ENCODE measurements at regions not wholly inside any gene's neighbourhood (a gene's known extent, or its start where the extent isn't known, plus 50 kb on each side); places are given as distances from the start of the nearest gene placed in this dataset.

DNA sequence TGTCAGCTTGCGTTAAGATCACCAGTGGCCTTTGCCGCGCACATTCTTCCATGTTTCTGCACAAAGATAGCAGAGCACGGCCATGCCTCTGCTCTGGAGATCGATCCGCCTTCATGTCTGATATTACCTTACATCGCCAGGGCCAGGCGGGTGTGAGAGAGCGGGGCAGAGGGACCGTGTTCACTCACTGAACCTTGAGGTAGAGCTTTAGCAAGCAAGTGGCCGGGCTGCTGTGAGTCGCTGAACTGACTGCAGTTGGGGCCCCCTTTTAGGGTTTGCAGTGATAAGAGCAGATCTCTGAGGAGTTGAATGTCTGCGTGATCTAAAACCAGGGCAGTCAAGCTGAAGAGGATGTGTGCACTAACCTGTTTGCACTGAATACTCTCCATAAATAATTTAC is 275.4 kb upstream of the OBI1 start:
- H3K4me1 ChIP-seq (ENCODE audit: control insufficient read depth, insufficient read depth, low read length), result no peaks in the 10 kb centered on the region
- H3K4me3 ChIP-seq (ENCODE audit: low read depth in 2 of 2, low read length in 2 of 2), result no peak overlapping the region
- H3K36me3 ChIP-seq (ENCODE audit: control insufficient read depth, insufficient read depth, low read length), result no peaks in the 10 kb centered on the region
- ATAC-seq (no peak), DNase-seq (ENCODE audit: low read depth, low spot score) (no peak)
- ChIA-PET CTCF (no interaction called here), POLR2A (no interaction called here)
- no peaks in the 10 kb centered on the region for H3K9me3 ChIP-seq (ENCODE audit: control insufficient read depth, insufficient read depth, low read depth, low read length)
- TF ChIP-seq TCF7L2 (IDR thresholded peaks at IDR 0.05; ENCODE audit: low read depth, low read length) (no peak), POLR2AphosphoS5 (IDR thresholded peaks at IDR 0.05; ENCODE audit: low read depth, low read length) (no peak), SIN3A (IDR thresholded peaks at IDR 0.05; ENCODE audit: borderline replicate concordance, insufficient read depth, low read depth, low read length) (no peak)
- TF ChIP-seq, protein P1, sequence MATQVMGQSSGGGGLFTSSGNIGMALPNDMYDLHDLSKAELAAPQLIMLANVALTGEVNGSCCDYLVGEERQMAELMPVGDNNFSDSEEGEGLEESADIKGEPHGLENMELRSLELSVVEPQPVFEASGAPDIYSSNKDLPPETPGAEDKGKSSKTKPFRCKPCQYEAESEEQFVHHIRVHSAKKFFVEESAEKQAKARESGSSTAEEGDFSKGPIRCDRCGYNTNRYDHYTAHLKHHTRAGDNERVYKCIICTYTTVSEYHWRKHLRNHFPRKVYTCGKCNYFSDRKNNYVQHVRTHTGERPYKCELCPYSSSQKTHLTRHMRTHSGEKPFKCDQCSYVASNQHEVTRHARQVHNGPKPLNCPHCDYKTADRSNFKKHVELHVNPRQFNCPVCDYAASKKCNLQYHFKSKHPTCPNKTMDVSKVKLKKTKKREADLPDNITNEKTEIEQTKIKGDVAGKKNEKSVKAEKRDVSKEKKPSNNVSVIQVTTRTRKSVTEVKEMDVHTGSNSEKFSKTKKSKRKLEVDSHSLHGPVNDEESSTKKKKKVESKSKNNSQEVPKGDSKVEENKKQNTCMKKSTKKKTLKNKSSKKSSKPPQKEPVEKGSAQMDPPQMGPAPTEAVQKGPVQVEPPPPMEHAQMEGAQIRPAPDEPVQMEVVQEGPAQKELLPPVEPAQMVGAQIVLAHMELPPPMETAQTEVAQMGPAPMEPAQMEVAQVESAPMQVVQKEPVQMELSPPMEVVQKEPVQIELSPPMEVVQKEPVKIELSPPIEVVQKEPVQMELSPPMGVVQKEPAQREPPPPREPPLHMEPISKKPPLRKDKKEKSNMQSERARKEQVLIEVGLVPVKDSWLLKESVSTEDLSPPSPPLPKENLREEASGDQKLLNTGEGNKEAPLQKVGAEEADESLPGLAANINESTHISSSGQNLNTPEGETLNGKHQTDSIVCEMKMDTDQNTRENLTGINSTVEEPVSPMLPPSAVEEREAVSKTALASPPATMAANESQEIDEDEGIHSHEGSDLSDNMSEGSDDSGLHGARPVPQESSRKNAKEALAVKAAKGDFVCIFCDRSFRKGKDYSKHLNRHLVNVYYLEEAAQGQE (IDR thresholded peaks at IDR 0.05; ENCODE audit: insufficient read depth in 1 of 2, low read depth in 2 of 2, low read length in 1 of 2), result no peak
- TF ChIP-seq, protein P2, sequence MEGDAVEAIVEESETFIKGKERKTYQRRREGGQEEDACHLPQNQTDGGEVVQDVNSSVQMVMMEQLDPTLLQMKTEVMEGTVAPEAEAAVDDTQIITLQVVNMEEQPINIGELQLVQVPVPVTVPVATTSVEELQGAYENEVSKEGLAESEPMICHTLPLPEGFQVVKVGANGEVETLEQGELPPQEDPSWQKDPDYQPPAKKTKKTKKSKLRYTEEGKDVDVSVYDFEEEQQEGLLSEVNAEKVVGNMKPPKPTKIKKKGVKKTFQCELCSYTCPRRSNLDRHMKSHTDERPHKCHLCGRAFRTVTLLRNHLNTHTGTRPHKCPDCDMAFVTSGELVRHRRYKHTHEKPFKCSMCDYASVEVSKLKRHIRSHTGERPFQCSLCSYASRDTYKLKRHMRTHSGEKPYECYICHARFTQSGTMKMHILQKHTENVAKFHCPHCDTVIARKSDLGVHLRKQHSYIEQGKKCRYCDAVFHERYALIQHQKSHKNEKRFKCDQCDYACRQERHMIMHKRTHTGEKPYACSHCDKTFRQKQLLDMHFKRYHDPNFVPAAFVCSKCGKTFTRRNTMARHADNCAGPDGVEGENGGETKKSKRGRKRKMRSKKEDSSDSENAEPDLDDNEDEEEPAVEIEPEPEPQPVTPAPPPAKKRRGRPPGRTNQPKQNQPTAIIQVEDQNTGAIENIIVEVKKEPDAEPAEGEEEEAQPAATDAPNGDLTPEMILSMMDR (IDR thresholded peaks at IDR 0.05), result no peak
- intact Hi-C loops (cut with micrococcal nuclease; ENCODE audit: unreplicated experiment), result no loop called here
- H3K27me3 ChIP-seq (ENCODE audit: control insufficient read depth, insufficient read depth, low read length), result no peaks in the 10 kb centered on the region
- in situ Hi-C loops (cut with HindIII; ENCODE audit: low pct_unique_long_range_greater_than_20kb, low sequenced_read_pairs), result no loop called here
- H3K27ac ChIP-seq (ENCODE audit: low read length), result no peak overlapping the region
- no TSS peak for BruUV-seq (replicated peaks)

DNA sequence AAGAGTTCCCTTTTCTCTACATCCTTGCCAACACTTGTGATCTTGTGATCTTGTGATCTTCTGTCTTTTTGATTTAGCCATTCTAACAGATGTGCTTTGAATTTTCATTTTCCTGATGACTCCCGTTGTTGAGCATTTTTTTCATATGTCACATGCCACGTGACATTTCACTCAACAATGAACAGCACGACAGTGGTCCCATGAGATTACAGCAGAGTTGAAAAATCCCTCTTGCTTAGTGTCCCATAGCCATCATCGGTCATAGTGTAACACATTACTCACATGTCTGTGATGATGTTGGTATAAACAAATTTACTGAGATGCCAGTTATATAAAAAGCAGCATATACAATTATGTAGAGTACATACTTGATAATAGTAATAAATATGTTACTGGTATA is 256.1 kb upstream of the OBI1 start:
- in situ Hi-C loops (cut with HindIII; ENCODE audit: low pct_unique_long_range_greater_than_20kb, low sequenced_read_pairs), result no loop called here

More for the DNA sequence above, 256.1 kb upstream of the OBI1 start:
- no TSS peak for BruUV-seq (replicated peaks)
- intact Hi-C loops (cut with micrococcal nuclease; ENCODE audit: unreplicated experiment), result no loop called here
- Histone ChIP-seq H3K4me3 (ENCODE audit: low read depth in 2 of 2, low read length in 2 of 2) (no peak overlapping the region), H3K27me3 (ENCODE audit: control insufficient read depth, insufficient read depth, low read length) (no peaks in the 10 kb centered on the region), H3K36me3 (ENCODE audit: control insufficient read depth, insufficient read depth, low read length) (no peaks in the 10 kb centered on the region), H3K9me3 (ENCODE audit: control insufficient read depth, insufficient read depth, low read depth, low read length) (no peaks in the 10 kb centered on the region), H3K4me1 (ENCODE audit: control insufficient read depth, insufficient read depth, low read length) (no peaks in the 10 kb centered on the region), H3K27ac (ENCODE audit: low read length) (no peak overlapping the region)
- ATAC-seq (no peak), DNase-seq (ENCODE audit: low read depth, low spot score) (no peak)
- ChIA-PET CTCF (no interaction called here), POLR2A (no interaction called here)
- TF ChIP-seq POLR2AphosphoS5 (IDR thresholded peaks at IDR 0.05; ENCODE audit: low read depth, low read length) (no peak), SIN3A (IDR thresholded peaks at IDR 0.05; ENCODE audit: borderline replicate concordance, insufficient read depth, low read depth, low read length) (no peak), TCF7L2 (IDR thresholded peaks at IDR 0.05; ENCODE audit: low read depth, low read length) (no peak)
- TF ChIP-seq, protein P2 (IDR thresholded peaks at IDR 0.05), result no peak
- TF ChIP-seq, protein P1 (IDR thresholded peaks at IDR 0.05; ENCODE audit: insufficient read depth in 1 of 2, low read depth in 2 of 2, low read length in 1 of 2), result no peak

Data from Panc1 (cell line).